Fibroblast of lung (primary cell): ENCODE measurements at regions not wholly inside any gene's neighbourhood (a gene's known extent, or its start where the extent isn't known, plus 50 kb on each side); places are given as distances from the start of the nearest gene placed in this dataset.

Experiments
- EZH2 ChIP-seq: IDR thresholded peaks from 2 replicates; pipeline ENCODE4 v1.5.1; 2012; ENCODE audit warnings: low read length, control low read depth, mild to moderate bottlenecking; ENCODE audit errors: missing control alignments
- TF ChIP-seq, protein P1 (sequence below), 2 donors: IDR thresholded peaks in 1 of 2; conservative IDR thresholded peaks in 1 of 2; 1 replicate in 1 of 2; 2 replicates in 1 of 2; pipeline ENCODE4 v1.5.1; 2011 to 2012; ENCODE audit warnings: low read length in 2 of 2, control low read depth in 1 of 2, inconsistent platforms in 1 of 2, low read depth in 1 of 2, mild to moderate bottlenecking in 1 of 2

- TF ChIP-seq, protein P1, sequence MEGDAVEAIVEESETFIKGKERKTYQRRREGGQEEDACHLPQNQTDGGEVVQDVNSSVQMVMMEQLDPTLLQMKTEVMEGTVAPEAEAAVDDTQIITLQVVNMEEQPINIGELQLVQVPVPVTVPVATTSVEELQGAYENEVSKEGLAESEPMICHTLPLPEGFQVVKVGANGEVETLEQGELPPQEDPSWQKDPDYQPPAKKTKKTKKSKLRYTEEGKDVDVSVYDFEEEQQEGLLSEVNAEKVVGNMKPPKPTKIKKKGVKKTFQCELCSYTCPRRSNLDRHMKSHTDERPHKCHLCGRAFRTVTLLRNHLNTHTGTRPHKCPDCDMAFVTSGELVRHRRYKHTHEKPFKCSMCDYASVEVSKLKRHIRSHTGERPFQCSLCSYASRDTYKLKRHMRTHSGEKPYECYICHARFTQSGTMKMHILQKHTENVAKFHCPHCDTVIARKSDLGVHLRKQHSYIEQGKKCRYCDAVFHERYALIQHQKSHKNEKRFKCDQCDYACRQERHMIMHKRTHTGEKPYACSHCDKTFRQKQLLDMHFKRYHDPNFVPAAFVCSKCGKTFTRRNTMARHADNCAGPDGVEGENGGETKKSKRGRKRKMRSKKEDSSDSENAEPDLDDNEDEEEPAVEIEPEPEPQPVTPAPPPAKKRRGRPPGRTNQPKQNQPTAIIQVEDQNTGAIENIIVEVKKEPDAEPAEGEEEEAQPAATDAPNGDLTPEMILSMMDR (conservative IDR thresholded peaks at IDR 0.05 in 1 of 2, IDR thresholded peaks at IDR 0.05 in 1 of 2; ENCODE audit: low read depth in 1 of 2, low read length in 2 of 2) = no peak
- no peak for TF ChIP-seq EZH2
These were observed 762.1 kb upstream of the MIR17HG start for GRCh38 chr13:90585392-90585791.
